SU-DHL-6 (cell line): ENCODE measurements at regions not wholly inside any gene's neighbourhood (a gene's known extent, or its start where the extent isn't known, plus 50 kb on each side); places are given as distances from the start of the nearest gene placed in this dataset.

Experiments
- CTCF ChIP-seq: fragments of 200-600 bp; sonication (generic); IDR thresholded peaks from one replicate; pipeline ENCODE4 v1.5.1; 2017; ENCODE audit warnings: antibody characterized with exemption, mild to moderate bottlenecking, low read length, moderate library complexity; ENCODE audit not compliant: insufficient read depth, poor library complexity, severe bottlenecking
- EZH2phosphoT487 ChIP-seq: fragments of 200-600 bp; sonication (generic), shearing (Covaris generic); conservative IDR thresholded peaks from 2 replicates; pipeline ENCODE4 v1.6.1; 2018; ENCODE audit warnings: mild to moderate bottlenecking, antibody characterized with exemption, low read length, moderate library complexity, mixed read lengths

GRCh38 chr3:176950743-176951142 is 246.5 kb downstream of the TBL1XR1 start:
- no peak for TF ChIP-seq CTCF
- no peak for TF ChIP-seq EZH2phosphoT487
